ENCODE measurements at regions not wholly inside any gene's neighbourhood (a gene's known extent, or its start where the extent isn't known, plus 50 kb on each side); places are given as distances from the start of the nearest gene placed in this dataset.

GRCh38 chr6:148269386-148269785 lies 73.3 kb upstream of the SASH1 start:
- no peak for DNase-seq (ENCODE audit: low spot score)
- intact Hi-C loops (cut with DNase I): no loop called here

- intact Hi-C loops (cut with DNase I): no loop called here
- no peak for DNase-seq (ENCODE audit: low spot score)
These were observed 70.8 kb upstream of the SASH1 start for GRCh38 chr6:148271711-148272439.

DNA sequence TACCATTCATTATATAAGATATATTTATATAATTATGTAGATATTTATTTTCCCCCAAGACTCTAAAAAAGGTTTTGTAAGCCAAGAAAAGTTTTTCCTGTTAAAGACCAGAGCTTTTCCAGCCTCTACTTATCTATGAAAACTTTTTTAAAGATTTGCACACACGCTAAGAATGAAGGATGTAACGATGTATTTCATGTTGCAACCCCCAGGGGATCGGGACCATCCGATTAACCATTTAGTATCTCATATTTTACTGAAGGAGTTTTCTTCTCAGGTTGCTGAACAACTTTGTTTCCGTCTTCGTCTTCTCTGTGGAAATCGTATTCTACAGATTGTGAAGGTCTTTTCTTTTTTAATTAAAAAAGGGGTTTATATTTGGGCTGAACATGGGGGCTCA lies 70.0 kb upstream of the SASH1 start:
- intact Hi-C loops (cut with DNase I): no loop called here

GRCh38 chr6:148273962-148274752 lies 68.5 kb upstream of the SASH1 start:
- DNase-seq (ENCODE audit: low spot score): no peak
- intact Hi-C loops (cut with DNase I): no loop called here

More for the DNA sequence above, 70.0 kb upstream of the SASH1 start:
- no peak for DNase-seq (ENCODE audit: low spot score)

GRCh38 chr6:148274809-148275208 lies 67.8 kb upstream of the SASH1 start:
- no peak for DNase-seq (ENCODE audit: low spot score)
- intact Hi-C loops (cut with DNase I): no loop called here

- DNase-seq (ENCODE audit: low spot score): no peak
- intact Hi-C loops (cut with DNase I): no loop called here
These were observed 57.4 kb upstream of the SASH1 start for GRCh38 chr6:148285205-148285604.

- intact Hi-C loops (cut with DNase I): no loop called here
- DNase-seq (ENCODE audit: low spot score): no peak
These were observed 56.1 kb upstream of the SASH1 start for GRCh38 chr6:148286563-148286962.

DNA sequence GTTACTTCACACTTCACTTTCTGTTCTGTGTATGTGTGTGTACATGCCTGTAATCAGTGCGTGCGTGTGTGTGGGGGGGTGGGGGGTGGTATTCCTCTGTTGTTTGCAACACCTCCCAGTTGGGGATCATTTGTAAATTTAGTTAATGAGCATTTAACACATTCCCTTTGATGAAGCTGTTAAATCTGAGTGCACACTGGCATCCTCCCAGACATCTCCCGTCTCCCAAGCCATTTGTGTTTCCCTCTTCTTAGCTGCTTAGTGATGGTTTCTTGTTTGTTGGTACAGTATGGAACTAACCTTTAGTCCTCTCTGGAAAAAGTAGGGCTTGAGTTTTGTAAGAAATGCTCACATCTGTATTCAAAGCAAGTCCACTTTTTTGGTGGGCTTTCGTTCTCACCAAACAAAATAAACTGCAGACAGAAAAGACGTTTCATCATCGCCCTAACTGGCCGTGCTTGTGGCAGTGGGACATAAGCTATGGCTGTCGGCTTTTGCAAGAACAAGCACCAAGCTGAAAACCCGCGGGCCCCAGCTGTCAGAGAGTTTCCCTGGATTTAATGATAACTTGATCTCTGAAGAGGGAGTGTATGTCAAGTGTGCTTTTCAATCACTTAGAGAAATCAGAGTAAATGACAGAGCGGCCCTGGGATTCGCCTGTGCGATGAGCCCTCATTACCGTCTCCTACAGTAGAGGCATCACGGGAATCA lies 54.9 kb upstream of the SASH1 start:
- intact Hi-C loops (cut with DNase I): no loop called here
- no peak for DNase-seq (ENCODE audit: low spot score)

DNA sequence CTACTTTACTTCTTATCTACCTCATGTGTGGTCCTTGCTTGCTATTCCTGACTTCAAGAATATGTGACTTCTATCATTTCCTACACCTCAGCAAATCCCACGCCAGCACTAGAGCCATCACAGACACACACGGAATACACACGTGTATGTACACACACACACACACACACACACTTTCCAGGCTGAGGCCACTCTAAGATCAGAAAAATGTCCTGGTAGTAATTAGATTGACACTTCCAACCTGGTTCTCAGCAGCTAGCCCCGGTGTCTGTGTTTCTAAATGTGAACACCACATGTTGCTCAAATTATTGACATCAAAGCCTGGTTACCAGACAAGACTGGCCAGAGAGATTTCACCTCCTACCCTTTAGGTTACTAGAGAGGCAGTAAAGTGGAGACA lies 54.1 kb upstream of the SASH1 start:
- intact Hi-C loops (cut with DNase I): no loop called here
- no peak for DNase-seq (ENCODE audit: low spot score)

GRCh38 chr6:148289153-148289552 lies 53.5 kb upstream of the SASH1 start:
- intact Hi-C loops (cut with DNase I): no loop called here
- no peak for DNase-seq (ENCODE audit: low spot score)

DNA sequence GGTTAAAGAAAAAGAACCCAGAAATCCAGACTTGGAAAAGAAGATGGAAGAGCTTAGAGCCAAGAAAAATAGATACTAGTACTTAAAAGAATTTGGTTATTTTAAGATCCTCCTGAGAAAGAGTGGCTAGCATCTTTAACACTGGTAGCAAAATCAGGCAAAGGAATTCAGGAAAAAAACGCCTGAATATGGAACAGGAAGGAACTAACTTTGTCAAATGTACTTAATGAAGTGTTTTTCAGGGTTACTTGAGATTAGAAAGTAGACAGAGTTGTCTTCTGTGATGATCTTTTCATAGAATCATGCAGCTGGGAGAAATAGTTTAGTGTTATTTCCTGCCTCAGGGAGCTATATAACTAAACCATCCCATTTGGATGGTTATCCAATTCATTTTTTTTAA lies 50.8 kb upstream of the SASH1 start:
- intact Hi-C loops (cut with DNase I): no loop called here
- no peak for DNase-seq (ENCODE audit: low spot score)

All from posterior vena cava (tissue), 2 donors.